Erythroblast (primary cell): ENCODE measurements at regions not wholly inside any gene's neighbourhood (a gene's known extent, or its start where the extent isn't known, plus 50 kb on each side); places are given as distances from the start of the nearest gene placed in this dataset.

ENCODE experiments used
- GATA1 ChIP-seq: IDR thresholded peaks from 2 replicates; pipeline ENCODE4 v1.6.1; 2011; ENCODE audit warnings: low read depth, mild to moderate bottlenecking, control low read depth, low read length, moderate library complexity
- POLR2A ChIP-seq: IDR thresholded peaks from 2 replicates; pipeline ENCODE4 v1.6.1; 2011; ENCODE audit warnings: mild to moderate bottlenecking, low read length

GRCh38 chr18:2331491-2331890 is 239.8 kb downstream of the METTL4 start:
- TF ChIP-seq POLR2A (no peak), GATA1 (no peak)
